ENCODE measurements at regions not wholly inside any gene's neighbourhood (a gene's known extent, or its start where the extent isn't known, plus 50 kb on each side); places are given as distances from the start of the nearest gene placed in this dataset.

DNA sequence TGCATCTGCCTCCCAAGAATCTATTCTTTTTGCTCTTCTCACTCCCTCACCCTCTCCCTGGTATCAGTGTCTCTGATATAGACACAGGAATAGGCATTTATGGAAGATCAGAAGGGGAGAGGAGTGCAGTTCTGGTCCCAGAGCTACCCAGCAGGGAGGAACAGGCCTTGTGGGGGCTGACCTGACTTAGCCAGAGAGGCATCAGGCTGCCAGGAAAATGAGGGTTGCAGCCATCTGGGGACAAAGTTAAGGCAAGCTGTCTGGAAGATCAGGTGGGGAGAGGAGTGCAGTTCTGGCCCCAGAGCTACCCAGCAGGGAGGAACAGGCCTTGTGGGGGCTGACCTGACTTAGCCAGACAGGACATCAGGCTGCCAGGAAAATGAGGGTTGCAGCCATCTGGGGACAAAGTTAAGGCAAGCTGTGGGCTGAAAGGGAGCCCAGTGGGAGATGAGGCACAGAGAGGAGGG lies 69.9 kb upstream of the HK2 start:
- TF ChIP-seq, protein P1, sequence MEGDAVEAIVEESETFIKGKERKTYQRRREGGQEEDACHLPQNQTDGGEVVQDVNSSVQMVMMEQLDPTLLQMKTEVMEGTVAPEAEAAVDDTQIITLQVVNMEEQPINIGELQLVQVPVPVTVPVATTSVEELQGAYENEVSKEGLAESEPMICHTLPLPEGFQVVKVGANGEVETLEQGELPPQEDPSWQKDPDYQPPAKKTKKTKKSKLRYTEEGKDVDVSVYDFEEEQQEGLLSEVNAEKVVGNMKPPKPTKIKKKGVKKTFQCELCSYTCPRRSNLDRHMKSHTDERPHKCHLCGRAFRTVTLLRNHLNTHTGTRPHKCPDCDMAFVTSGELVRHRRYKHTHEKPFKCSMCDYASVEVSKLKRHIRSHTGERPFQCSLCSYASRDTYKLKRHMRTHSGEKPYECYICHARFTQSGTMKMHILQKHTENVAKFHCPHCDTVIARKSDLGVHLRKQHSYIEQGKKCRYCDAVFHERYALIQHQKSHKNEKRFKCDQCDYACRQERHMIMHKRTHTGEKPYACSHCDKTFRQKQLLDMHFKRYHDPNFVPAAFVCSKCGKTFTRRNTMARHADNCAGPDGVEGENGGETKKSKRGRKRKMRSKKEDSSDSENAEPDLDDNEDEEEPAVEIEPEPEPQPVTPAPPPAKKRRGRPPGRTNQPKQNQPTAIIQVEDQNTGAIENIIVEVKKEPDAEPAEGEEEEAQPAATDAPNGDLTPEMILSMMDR (IDR thresholded peaks at IDR 0.05) = no peak
- TF ChIP-seq POLR2A (IDR thresholded peaks at IDR 0.05) = no peak

Data from heart left ventricle (tissue), 13 donors.